T1000 (cell line): ENCODE measurements at regions not wholly inside any gene's neighbourhood (a gene's known extent, or its start where the extent isn't known, plus 50 kb on each side); places are given as distances from the start of the nearest gene placed in this dataset.
"Not testable (repeated sequence)": the region's sequence is repeated elsewhere in the genome, so short reads cannot be mapped to it uniquely, and the experiment has no call there.

Experiments
- DNase-seq: peaks from one replicate; lab custom pipeline; 2025; ENCODE audit warnings: mixed read lengths; lab: John Stamatoyannopoulos, UW

- DNase-seq: no peak
Measured at GRCh38 chr19:31037286-31037980, 311.8 kb downstream of the TSHZ3 start.

DNA sequence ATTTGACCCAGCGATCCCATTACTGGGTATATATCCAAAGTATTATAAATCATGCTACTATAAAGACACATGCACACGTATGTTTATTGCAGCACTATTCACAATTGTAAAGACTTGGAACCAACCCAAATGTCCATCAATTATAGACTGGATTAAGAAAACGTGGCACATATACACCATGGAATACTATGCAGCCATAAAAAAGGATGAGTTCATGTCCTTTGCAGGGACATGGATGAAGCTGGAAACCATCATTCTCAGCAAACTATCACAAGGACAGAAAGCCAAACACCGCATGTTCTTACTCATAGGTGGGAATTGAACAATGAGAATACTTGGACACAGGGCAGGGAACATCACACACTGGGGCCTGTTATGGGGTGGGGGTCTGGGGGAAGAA, 317.8 kb downstream of the TSHZ3 start:
- not testable (repeated sequence) for DNase-seq

- no peak for DNase-seq
Measured at GRCh38 chr19:31023038-31023437, 326.2 kb downstream of the TSHZ3 start.

GRCh38 chr19:31018936-31019335, 330.3 kb downstream of the TSHZ3 start:
- no peak for DNase-seq

DNA sequence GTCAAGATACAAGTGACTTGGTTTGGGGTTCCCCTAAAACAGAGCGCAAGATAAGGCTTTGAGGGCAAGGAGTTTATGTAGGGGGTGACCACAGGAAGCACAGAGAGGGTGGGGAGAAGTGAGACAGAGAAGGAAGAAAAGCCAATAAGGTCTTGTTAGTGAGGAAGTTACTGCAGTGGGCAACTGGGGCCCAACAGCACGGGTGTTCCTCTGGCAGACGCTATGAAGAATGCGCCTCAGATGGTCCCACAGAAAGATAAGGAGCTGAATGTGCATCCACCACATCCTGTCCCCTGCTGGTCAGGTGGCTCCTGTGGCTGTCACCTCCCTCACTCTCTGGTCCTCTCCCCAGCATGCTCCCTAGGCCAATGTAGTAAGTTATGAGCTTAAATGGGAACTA, 333.5 kb downstream of the TSHZ3 start:
- no peak for DNase-seq

GRCh38 chr19:31014668-31015067, 334.6 kb downstream of the TSHZ3 start:
- DNase-seq: no peak

- no peak for DNase-seq
Measured at GRCh38 chr19:31013384-31014020, 335.7 kb downstream of the TSHZ3 start.

- no peak for DNase-seq
Measured at GRCh38 chr19:31002518-31003244, 346.6 kb downstream of the TSHZ3 start.

- no peak for DNase-seq
Measured at GRCh38 chr19:31001991-31002390, 347.2 kb downstream of the TSHZ3 start.

GRCh38 chr19:31000913-31001312, 348.3 kb downstream of the TSHZ3 start:
- no peak for DNase-seq

DNA sequence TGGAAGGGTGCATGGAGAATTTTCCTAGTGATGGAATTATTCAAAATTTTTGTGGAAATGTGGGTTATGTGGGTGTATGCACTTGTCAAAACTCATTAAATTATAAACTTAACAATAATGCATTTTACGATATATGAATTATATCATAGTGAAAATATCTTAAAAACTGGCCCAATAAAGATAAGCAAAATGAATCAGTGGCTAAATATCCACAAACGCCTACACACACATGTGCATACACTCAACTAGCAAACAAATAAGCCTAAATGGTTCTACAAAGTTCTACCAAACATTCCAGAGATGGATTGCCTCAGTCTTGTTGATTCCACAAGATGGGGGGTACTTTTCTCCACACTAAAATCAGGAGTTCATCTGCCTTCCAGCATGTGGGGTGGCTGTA, 349.5 kb downstream of the TSHZ3 start:
- no peak for DNase-seq

GRCh38 chr19:30997222-30997621, 352.0 kb downstream of the TSHZ3 start:
- DNase-seq: no peak

- no peak for DNase-seq
Measured at GRCh38 chr19:30978639-30979038, 370.6 kb downstream of the TSHZ3 start.

GRCh38 chr19:30969591-30969990, 379.6 kb downstream of the TSHZ3 start:
- no peak for DNase-seq

- no peak for DNase-seq
Measured at GRCh38 chr19:30968841-30969399, 380.3 kb downstream of the TSHZ3 start.

DNA sequence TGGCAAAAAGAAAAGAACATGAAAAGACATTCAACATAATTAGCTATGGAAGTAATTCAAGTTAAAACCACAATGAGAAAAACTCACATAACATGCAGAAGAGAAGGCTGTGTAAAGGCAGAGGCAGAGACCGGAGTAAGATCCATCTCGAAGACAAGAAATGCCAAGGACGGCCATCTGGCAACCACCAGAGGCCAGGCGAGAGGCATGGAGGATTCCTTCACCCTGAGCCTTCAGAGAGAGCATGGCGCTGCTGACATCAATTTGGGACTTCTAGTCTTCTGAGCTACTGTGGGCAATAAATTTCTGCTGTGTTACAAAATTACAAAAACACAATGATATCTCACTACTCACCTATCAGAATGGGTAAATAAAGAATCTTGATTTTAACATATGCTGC, 381.0 kb downstream of the TSHZ3 start:
- no peak for DNase-seq

DNA sequence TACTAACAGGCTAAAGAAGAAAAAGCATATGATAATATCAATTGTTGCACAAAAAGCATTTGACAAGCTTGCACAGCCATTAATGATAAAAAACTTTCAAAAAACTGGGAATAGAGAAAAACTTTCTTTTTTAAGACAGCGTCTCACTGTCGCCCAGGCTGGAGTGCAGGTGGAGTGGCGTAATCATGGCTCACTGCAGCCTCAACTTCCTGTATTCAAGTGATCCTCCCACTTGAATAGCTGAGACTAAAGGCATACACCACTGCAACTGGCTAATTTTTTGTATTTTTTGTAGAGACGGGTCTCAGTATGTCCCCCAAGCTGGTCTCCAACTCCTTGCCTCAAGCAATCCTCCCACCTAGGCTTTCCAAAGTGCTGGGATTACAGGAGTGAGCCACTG, 382.8 kb downstream of the TSHZ3 start:
- DNase-seq: no peak

DNA sequence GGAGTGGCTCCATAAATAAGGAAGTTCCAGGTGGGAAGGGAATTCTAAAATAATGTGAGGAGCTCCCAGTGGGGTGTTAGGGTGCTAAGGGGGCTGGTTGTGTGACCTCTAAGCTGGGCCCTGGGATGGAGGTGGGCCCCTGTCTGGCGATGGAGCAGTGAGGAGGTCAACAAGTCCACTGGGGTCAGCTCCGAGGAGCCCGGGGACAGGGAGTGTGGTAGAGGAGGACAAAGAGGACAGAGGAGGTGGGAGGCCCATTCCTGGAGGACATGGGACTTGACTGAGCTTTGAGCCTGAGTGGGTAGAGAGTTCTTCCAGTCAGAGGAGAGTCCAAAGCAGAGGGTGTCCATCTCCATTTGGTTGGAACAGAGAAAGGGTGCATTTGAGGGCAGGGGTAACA, 390.2 kb downstream of the TSHZ3 start:
- DNase-seq: no peak

GRCh38 chr19:30955112-30956104, 393.8 kb downstream of the TSHZ3 start:
- no peak for DNase-seq

DNA sequence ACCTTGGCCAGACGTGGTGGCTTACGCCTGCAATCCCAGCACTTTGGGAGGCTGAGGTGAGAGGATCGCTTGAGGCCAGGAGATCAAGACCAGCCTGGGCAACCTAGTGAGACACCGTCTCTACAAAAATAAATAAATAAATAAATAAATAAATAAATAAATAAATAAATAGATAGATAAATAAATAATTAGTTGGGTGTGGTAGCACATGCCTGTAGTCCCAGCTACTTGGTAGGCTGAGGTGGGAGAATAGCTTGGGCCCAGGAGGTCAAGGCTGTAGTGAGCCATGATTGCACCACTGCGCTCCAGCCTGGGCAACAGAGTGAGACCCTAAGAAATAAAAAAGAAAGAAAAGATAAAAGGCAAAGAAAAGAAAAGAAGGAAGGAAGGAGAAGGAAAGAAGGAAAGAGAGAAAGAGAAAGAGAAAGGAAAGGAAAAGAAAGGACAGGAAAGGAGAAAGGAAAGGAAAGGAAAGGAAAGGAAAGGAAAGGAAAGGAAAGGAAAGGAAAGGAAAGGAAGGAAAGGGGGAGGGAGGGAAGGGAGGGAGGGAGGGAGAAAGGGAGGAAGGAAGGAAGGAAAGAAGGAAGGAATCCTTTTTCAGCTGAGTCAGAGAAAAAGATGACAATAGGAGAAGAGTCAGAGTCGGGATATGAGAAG, 404.8 kb downstream of the TSHZ3 start:
- DNase-seq: not testable (repeated sequence)
